AG10803 (cell line): ENCODE measurements at regions not wholly inside any gene's neighbourhood (a gene's known extent, or its start where the extent isn't known, plus 50 kb on each side); places are given as distances from the start of the nearest gene placed in this dataset.

ENCODE experiments used
- DNase-seq: peaks from one replicate; pipeline ENCODE4 v3.0.0; 2010; ENCODE audit warnings: low read depth
- H3K4me3 ChIP-seq: 2 replicates; pipeline ENCODE4 v1.5.1; 2011; ENCODE audit warnings: mild to moderate bottlenecking, low read length, control low read depth
- CTCF ChIP-seq: conservative IDR thresholded peaks from 2 replicates; pipeline ENCODE4 v1.5.1; 2011; ENCODE audit warnings: mild to moderate bottlenecking, low read length, control low read depth, inconsistent platforms

- no peak overlapping the region for H3K4me3 ChIP-seq
- DNase-seq, result no peak
- no peak for TF ChIP-seq CTCF
These were observed 284.9 kb upstream of the EEF2KMT start for GRCh38 chr16:5382484-5382883.

- DNase-seq, result no peak
- H3K4me3 ChIP-seq, result no peak overlapping the region
- TF ChIP-seq CTCF, result no peak
These were observed 283.9 kb upstream of the EEF2KMT start for GRCh38 chr16:5381481-5381880.

DNA sequence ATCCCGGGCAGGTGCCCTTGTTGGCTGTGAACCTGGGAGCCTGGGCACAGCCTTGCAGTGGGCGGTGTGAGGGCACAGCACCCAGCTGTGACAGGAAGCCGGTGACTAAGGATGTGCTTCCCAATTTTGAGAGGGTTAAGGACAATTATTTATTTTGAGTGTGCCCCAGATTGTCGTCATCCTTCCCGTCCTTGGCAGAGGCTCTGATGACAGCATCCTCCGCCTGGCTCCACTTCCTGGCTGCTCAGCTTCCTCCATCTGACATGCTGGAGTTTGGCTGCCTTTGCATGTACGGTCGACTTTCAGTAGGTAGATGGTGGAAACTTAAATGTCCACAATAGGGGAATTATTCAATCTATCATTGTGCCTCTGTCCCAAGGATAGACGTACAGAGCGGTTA, 282.4 kb upstream of the EEF2KMT start:
- no peak for DNase-seq
- TF ChIP-seq CTCF, result no peak
- no peak overlapping the region for H3K4me3 ChIP-seq

- no peak overlapping the region for H3K4me3 ChIP-seq
- DNase-seq, result no peak
These were observed 280.9 kb upstream of the EEF2KMT start for GRCh38 chr16:5378531-5378930.

GRCh38 chr16:5377280-5377898, 279.8 kb upstream of the EEF2KMT start:
- H3K4me3 ChIP-seq, result no peak overlapping the region
- no peak for TF ChIP-seq CTCF
- DNase-seq, result no peak

More at GRCh38 chr16:5378531-5378930, 280.9 kb upstream of the EEF2KMT start:
- TF ChIP-seq CTCF, result no peak

GRCh38 chr16:5374184-5374583, 276.6 kb upstream of the EEF2KMT start:
- TF ChIP-seq CTCF, result no peak
- no peak overlapping the region for H3K4me3 ChIP-seq
- no peak for DNase-seq

DNA sequence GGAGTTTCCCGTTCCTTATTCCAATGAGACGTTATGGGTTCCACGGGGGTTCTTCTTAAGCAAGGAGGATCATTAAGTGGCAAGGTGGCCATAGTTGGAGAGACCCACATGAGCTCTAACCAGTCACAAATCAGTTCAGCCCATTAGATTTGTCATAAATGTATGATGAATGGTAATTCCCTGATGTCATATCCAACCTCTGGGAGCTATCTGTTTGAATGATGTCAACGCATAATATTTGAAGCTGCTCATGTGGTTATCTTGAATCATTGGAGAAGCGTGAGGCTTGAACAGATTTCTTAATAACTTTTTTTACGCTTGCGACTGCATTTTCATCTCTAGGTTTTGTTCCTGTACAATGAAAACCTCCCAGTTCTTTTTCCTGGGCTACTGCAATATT, 270.4 kb upstream of the EEF2KMT start:
- H3K4me3 ChIP-seq, result no peak overlapping the region
- DNase-seq, result no peak
- TF ChIP-seq CTCF, result no peak
